ENCODE measurements at regions not wholly inside any gene's neighbourhood (a gene's known extent, or its start where the extent isn't known, plus 50 kb on each side); places are given as distances from the start of the nearest gene placed in this dataset.

- BruUV-seq (replicated peaks), result no TSS peak
- ChIA-PET CTCF (ENCODE audit: low intra/inter-chr PET ratio) (no interaction called here), POLR2A (interaction anchor here (1.2 kb wide), 1 partner anchor 56 kb away, joined by 3 read pairs; no protein-coding TSS in a partner anchor)
- no peak for TF ChIP-seq ZNF449 (CRISPR knock-in tag; IDR thresholded peaks at IDR 0.05)
- no peak for TF ChIP-seq ARID2 (IDR thresholded peaks at IDR 0.05)
- no peak for TF ChIP-seq CXXC5 (CRISPR knock-in tag; IDR thresholded peaks at IDR 0.05)
- TF ChIP-seq IFI16 (CRISPR knock-in tag; IDR thresholded peaks at IDR 0.05), result no peak
- no peak for TF ChIP-seq KAT8 (IDR thresholded peaks at IDR 0.05; ENCODE audit: low read depth)
- TF ChIP-seq ZNF224 (CRISPR knock-in tag; IDR thresholded peaks at IDR 0.05), result no peak
- no peak for TF ChIP-seq DLX4 (CRISPR knock-in tag; IDR thresholded peaks at IDR 0.05)
- no peak for TF ChIP-seq CCNT2 (IDR thresholded peaks at IDR 0.05; ENCODE audit: borderline replicate concordance, extremely low read depth, insufficient read length, low read depth, low read length)
- TF ChIP-seq POLR2AphosphoS2 (IDR thresholded peaks at IDR 0.05; ENCODE audit: low read length), result no peak
- TF ChIP-seq POLR2A (conservative IDR thresholded peaks at IDR 0.05), result no peak
- no peak for TF ChIP-seq MLLT1 (IDR thresholded peaks at IDR 0.05)
- TF ChIP-seq HNRNPK (IDR thresholded peaks at IDR 0.05; ENCODE audit: low read depth, low read length, poor library complexity, severe bottlenecking), result no peak
- no peak for TF ChIP-seq FOXP4 (CRISPR knock-in tag; IDR thresholded peaks at IDR 0.05; ENCODE audit: borderline replicate concordance)
- no peak for TF ChIP-seq KAT2B (IDR thresholded peaks at IDR 0.05; ENCODE audit: low read depth, low read length)
- no peak for TF ChIP-seq ZNF507 (tag; conservative IDR thresholded peaks at IDR 0.05)
- TF ChIP-seq ZNF511 (CRISPR knock-in tag; IDR thresholded peaks at IDR 0.05), result no peak
- no peak for TF ChIP-seq ILK (tag; IDR thresholded peaks at IDR 0.05; ENCODE audit: borderline replicate concordance, low read depth)
- Histone ChIP-seq H3K9me1 (ENCODE audit: control insufficient read depth, insufficient read depth, low read length) (no peaks in the 10 kb centered on the region), H3K27me3 (ENCODE audit: control insufficient read depth in 2 of 2, insufficient read depth in 2 of 2, low read length in 2 of 2) (no peaks in the 10 kb centered on the region), H3K4me2 (ENCODE audit: insufficient read depth, low read length) (no peak overlapping the region), H4K20me1 (replicated peaks; ENCODE audit: control insufficient read depth, insufficient read depth, low read length) (no peaks in the 10 kb centered on the region), H3K9ac (ENCODE audit: insufficient read depth in 1 of 2, low read depth in 2 of 2, low read length in 2 of 2) (no peak overlapping the region; a peak in 1 of 4 replicates), H2AFZ (ENCODE audit: low read depth, low read length) (0 out of 2 replicates have a peak overlapping the region, but pooled peaks have one; percentile 18), H3K36me3 (ENCODE audit: control insufficient read depth, insufficient read depth, low read length) (no peaks in the 10 kb centered on the region), H3K9me3 (replicated peaks; ENCODE audit: control insufficient read depth, insufficient read depth, low read depth, low read length) (no peaks in the 10 kb centered on the region), H3K79me2 (ENCODE audit: control insufficient read depth, insufficient read depth, low read length) (no peaks in the 10 kb centered on the region), H3K4me1 (replicated peaks in 1 of 2; ENCODE audit: control insufficient read depth in 2 of 2, insufficient read depth in 2 of 2, low read length in 2 of 2) (peaks cover 0 to 23% of the 10 kb centered on the region in 2 experiments; a peak in 2 of 5 replicates), H3K4me3 (no peak overlapping the region), H3K27ac (ENCODE audit: extremely low read depth, low read depth, low read length) (no peak overlapping the region)
- intact Hi-C loops (cut with micrococcal nuclease) (no loop called here), in situ Hi-C loops (cut with MboI) (loop anchor here (10.0 kb wide), 1 partner anchor 49 kb away; no protein-coding TSS in a partner anchor)
- 96% methylated on average over 3 of the region's 3 CpGs for WGBS (ENCODE audit: insufficient coverage, low coverage, missing lambda C conversion rate)
- DNase-seq (ENCODE audit: extremely low read depth in 1 of 4, low spot score in 3 of 4), result no peak
- FAIRE-seq, result no peak
- no peak for ATAC-seq
Measured at GRCh38 chr14:34053666-34054065, 102.8 kb upstream of the EGLN3 start.

Data from K562 (cell line).